ENCODE measurements at regions not wholly inside any gene's neighbourhood (a gene's known extent, or its start where the extent isn't known, plus 50 kb on each side); places are given as distances from the start of the nearest gene placed in this dataset.

DNA sequence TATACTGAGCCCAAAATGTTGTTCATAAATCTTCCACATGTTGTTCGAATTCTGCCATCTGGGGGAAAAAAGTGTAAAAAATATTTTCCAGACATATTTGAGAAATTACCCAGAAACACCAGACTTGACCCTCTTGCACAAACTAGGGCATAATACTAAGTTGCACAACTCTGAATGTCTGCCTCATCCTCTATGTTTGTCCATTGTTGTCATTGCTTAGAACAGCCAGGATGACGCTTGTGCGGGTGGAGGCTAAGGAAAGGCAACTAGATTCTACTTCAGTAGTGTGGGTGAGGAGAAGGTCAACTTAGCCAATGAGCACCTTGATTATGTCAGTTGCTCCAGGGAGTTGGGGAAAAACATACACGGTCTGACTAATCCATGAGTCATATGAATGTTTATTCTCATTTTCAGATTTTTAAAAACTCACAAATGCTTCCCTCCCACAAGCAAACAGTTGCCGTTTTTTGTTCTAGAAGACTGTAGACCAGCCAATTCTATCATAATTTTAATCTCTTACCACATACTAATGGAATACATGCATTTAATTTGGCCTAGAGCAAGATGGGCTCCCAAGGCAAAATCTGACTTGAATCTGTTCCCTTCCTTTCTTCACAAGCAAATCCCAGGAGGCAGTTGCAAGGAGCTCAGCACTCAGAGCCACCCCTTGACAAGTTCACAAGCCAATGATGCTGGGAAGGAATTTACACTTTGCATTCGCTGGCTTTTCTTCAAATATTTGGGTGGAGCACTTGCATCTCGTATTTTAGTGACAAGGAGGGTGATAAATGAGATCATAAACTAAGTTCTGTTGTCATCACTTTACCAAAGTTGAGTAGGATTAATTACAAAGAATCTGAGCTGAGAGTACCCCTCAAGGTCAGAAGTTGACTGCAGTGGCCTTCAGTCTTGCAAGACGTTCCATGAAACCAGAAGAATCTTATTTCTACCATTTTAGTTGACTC is 163.2 kb upstream of the TWIST2 start:
- peak; percentile 96 for ATAC-seq
- Histone ChIP-seq H3K4me1 (peaks cover 6 to 17% (median 9%) of the 10 kb centered on the region in 3 donors), H3K27ac (peak overlapping the region; percentile 57 to 78 (median 69)), H3K4me3 (no peak overlapping the region), H3K27me3 (no peaks in the 10 kb centered on the region), H3K36me3 (no peaks in the 10 kb centered on the region), H3K9me3 (no peaks in the 10 kb centered on the region)
- TF ChIP-seq EP300 (IDR thresholded peaks at IDR 0.05), result no peak
- peak; percentile 95 for TF ChIP-seq POLR2AphosphoS5 (IDR thresholded peaks at IDR 0.05)
- WGBS, 2 donors (ENCODE audit: low coverage in 1 of 2), result 15 to 19% methylated on average over 6 to 8 of the region's 8 CpGs

DNA sequence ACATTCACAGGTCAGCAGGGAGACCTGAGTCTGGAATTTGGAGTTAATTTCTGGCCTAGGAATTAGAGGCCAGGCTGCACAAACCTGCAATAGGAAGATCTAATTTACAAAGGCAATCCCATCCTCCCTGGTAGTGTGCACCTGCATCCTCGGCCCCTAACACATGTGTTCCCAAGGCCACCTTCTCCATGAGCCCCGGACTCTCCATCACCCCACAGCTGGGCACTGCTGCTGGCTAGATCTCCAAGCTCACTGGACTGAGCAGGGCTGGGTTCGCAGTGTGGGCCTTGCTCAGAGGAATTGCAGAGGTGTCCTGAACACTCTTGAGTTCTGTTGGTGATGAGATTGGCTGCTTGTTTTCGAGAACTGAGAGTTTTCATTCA is 162.6 kb upstream of the TWIST2 start:
- WGBS, 2 donors (ENCODE audit: low coverage in 1 of 2), result 93 to 100% methylated on average over 2 to 3 of the region's 4 CpGs
- Histone ChIP-seq H3K9me3 (no peaks in the 10 kb centered on the region), H3K36me3 (no peaks in the 10 kb centered on the region), H3K4me3 (no peak overlapping the region), H3K27ac (peak overlapping the region; percentile 57 to 78 (median 69)), H3K27me3 (no peaks in the 10 kb centered on the region), H3K4me1 (peaks cover 6 to 17% (median 9%) of the 10 kb centered on the region in 3 donors)
- no peak for ATAC-seq
- TF ChIP-seq EP300 (IDR thresholded peaks at IDR 0.05), result no peak
- TF ChIP-seq POLR2A (IDR thresholded peaks at IDR 0.05), result no peak

GRCh38 chr2:238685713-238686112 is 162.2 kb upstream of the TWIST2 start:
- Histone ChIP-seq H3K36me3 (no peaks in the 10 kb centered on the region), H3K9me3 (no peaks in the 10 kb centered on the region), H3K27ac (peak overlapping the region in 3 of 4 donors; percentile 64 to 78 (median 74)), H3K4me1 (peaks cover 6 to 17% (median 9%) of the 10 kb centered on the region in 3 donors), H3K4me3 (no peak overlapping the region), H3K27me3 (no peaks in the 10 kb centered on the region)
- ATAC-seq, result no peak
- TF ChIP-seq POLR2A (IDR thresholded peaks at IDR 0.05) (no peak), EP300 (IDR thresholded peaks at IDR 0.05) (no peak), POLR2AphosphoS5 (IDR thresholded peaks at IDR 0.05) (no peak)
- TF ChIP-seq, protein P1, sequence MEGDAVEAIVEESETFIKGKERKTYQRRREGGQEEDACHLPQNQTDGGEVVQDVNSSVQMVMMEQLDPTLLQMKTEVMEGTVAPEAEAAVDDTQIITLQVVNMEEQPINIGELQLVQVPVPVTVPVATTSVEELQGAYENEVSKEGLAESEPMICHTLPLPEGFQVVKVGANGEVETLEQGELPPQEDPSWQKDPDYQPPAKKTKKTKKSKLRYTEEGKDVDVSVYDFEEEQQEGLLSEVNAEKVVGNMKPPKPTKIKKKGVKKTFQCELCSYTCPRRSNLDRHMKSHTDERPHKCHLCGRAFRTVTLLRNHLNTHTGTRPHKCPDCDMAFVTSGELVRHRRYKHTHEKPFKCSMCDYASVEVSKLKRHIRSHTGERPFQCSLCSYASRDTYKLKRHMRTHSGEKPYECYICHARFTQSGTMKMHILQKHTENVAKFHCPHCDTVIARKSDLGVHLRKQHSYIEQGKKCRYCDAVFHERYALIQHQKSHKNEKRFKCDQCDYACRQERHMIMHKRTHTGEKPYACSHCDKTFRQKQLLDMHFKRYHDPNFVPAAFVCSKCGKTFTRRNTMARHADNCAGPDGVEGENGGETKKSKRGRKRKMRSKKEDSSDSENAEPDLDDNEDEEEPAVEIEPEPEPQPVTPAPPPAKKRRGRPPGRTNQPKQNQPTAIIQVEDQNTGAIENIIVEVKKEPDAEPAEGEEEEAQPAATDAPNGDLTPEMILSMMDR (IDR thresholded peaks at IDR 0.05), result no peak
- WGBS, 2 donors (ENCODE audit: low coverage in 1 of 2), result 88 to 94% methylated on average over 2 of the region's 2 CpGs

GRCh38 chr2:238686223-238686622 is 161.7 kb upstream of the TWIST2 start:
- Histone ChIP-seq H3K9me3 (no peaks in the 10 kb centered on the region), H3K4me3 (no peak overlapping the region), H3K27me3 (no peaks in the 10 kb centered on the region), H3K27ac (peak overlapping the region in 2 of 4 donors; percentile 74 to 78), H3K4me1 (peaks cover 6 to 17% (median 9%) of the 10 kb centered on the region in 3 donors), H3K36me3 (no peaks in the 10 kb centered on the region)
- WGBS, 2 donors (ENCODE audit: low coverage in 1 of 2), result 100% methylated on average over 2 of the region's 7 CpGs
- ATAC-seq, result no peak
- TF ChIP-seq POLR2AphosphoS5 (IDR thresholded peaks at IDR 0.05), result no peak
- no peak for TF ChIP-seq POLR2A (IDR thresholded peaks at IDR 0.05)
- TF ChIP-seq, protein P1 (IDR thresholded peaks at IDR 0.05), result no peak
- no peak for TF ChIP-seq EP300 (IDR thresholded peaks at IDR 0.05)

- Histone ChIP-seq H3K36me3 (no peaks in the 10 kb centered on the region), H3K4me1 (peaks cover 6 to 17% (median 9%) of the 10 kb centered on the region in 3 donors), H3K4me3 (no peak overlapping the region), H3K9me3 (no peaks in the 10 kb centered on the region), H3K27me3 (no peaks in the 10 kb centered on the region), H3K27ac (no peak overlapping the region)
- ATAC-seq, result no peak
- 80 to 84% methylated on average over 14 to 22 of the region's 24 CpGs for WGBS, 2 donors (ENCODE audit: low coverage in 1 of 2)
- TF ChIP-seq POLR2AphosphoS5 (IDR thresholded peaks at IDR 0.05) (no peak), EP300 (IDR thresholded peaks at IDR 0.05) (no peak), POLR2A (IDR thresholded peaks at IDR 0.05) (no peak)
- TF ChIP-seq, protein P1 (IDR thresholded peaks at IDR 0.05), result no peak
Observed at GRCh38 chr2:238688193-238689153, 159.4 kb upstream of the TWIST2 start.

Measured in gastroesophageal sphincter (tissue), 4 donors.